GM23338 (cell line): ENCODE measurements at regions not wholly inside any gene's neighbourhood (a gene's known extent, or its start where the extent isn't known, plus 50 kb on each side); places are given as distances from the start of the nearest gene placed in this dataset.
A peak's percentile ranks its signal among the peaks of the same experiment; 100 is the strongest.

Experiments
- ATAC-seq: fragments of 200-7000 bp; cut with Tn5 transposase; 3 replicates; pipeline ENCODE4 v1.9.1; 2020
- DNase-seq: peaks from one replicate; pipeline ENCODE4 v3.0.0-alpha.2; 2015; ENCODE audit warnings: low spot score
- H2AFZ ChIP-seq: fragments of 200-600 bp; sonication (generic); 2 replicates; pipeline ENCODE4 v1.8.0; 2016; ENCODE audit warnings: antibody characterized with exemption, mild to moderate bottlenecking, moderate library complexity
- H3F3A ChIP-seq: fragments of 200-600 bp; sonication (generic); replicated peaks from 2 replicates; pipeline ENCODE4 v1.8.0; 2017; ENCODE audit warnings: antibody characterized with exemption, mixed run types, low read depth
- H3K27ac ChIP-seq: fragments of 200-600 bp; sonication (generic); 2 replicates; pipeline ENCODE4 v1.6.1; 2016; ENCODE audit warnings: low read depth
- H3K27me3 ChIP-seq: fragments of 200-600 bp; sonication (generic); 2 replicates; pipeline ENCODE4 v1.8.0; 2016; ENCODE audit warnings: mild to moderate bottlenecking, mixed run types, moderate library complexity; ENCODE audit not compliant: insufficient read depth
- H3K36me3 ChIP-seq: fragments of 200-600 bp; sonication (generic); 2 replicates; pipeline ENCODE4 v1.8.0; 2016; ENCODE audit warnings: mild to moderate bottlenecking; ENCODE audit not compliant: insufficient read depth
- H3K4me1 ChIP-seq: fragments of 200-600 bp; sonication (generic); 2 replicates; pipeline ENCODE4 v1.8.0; 2016; ENCODE audit warnings: mild to moderate bottlenecking, moderate library complexity; ENCODE audit not compliant: insufficient read depth
- H3K4me2 ChIP-seq: fragments of 200-600 bp; sonication (generic); 2 replicates; pipeline ENCODE4 v1.7.1; 2017; ENCODE audit warnings: mixed run types
- H3K4me3 ChIP-seq: fragments of 200-600 bp; sonication (generic); 2 replicates; pipeline ENCODE4 v1.6.1; 2016; ENCODE audit warnings: mixed run types
- H3K79me2 ChIP-seq: fragments of 200-600 bp; sonication (generic); replicated peaks from 2 replicates; pipeline ENCODE4 v1.8.0; 2017; ENCODE audit warnings: mild to moderate bottlenecking; ENCODE audit not compliant: insufficient read depth
- H3K9me2 ChIP-seq: fragments of 200-600 bp; sonication (generic); 2 replicates; pipeline ENCODE4 v1.8.0; 2017; ENCODE audit not compliant: insufficient read depth
- H4K20me1 ChIP-seq: fragments of 200-600 bp; sonication (generic); replicated peaks from 2 replicates; pipeline ENCODE4 v1.8.0; 2017; ENCODE audit warnings: mild to moderate bottlenecking; ENCODE audit not compliant: insufficient read depth
- H3K27ac Mint-ChIP-seq: 2 replicates; pipeline ENCODE4 v1.8.0; 2020; ENCODE audit warnings: inconsistent platforms, mild to moderate bottlenecking, moderate library complexity, mixed read lengths
- H3K27me3 Mint-ChIP-seq: 3 replicates; pipeline ENCODE4 v1.8.0; 2022; ENCODE audit warnings: low read depth, mild to moderate bottlenecking, moderate library complexity, mixed read lengths, inconsistent platforms; ENCODE audit not compliant: insufficient read depth, poor library complexity
- H3K36me3 Mint-ChIP-seq: 3 replicates; pipeline ENCODE4 v1.8.0; 2021; ENCODE audit warnings: low read depth, mild to moderate bottlenecking, inconsistent platforms, moderate library complexity, mixed read lengths
- H3K4me1 Mint-ChIP-seq: 3 replicates; pipeline ENCODE4 v1.8.0; 2020; ENCODE audit warnings: mild to moderate bottlenecking, inconsistent platforms, mixed read lengths
- H3K4me3 Mint-ChIP-seq: 3 replicates; pipeline ENCODE4 v1.8.0; 2021; ENCODE audit warnings: moderate library complexity, mild to moderate bottlenecking, inconsistent platforms, mixed read lengths
- H3K9me3 Mint-ChIP-seq: 3 replicates; pipeline ENCODE4 v1.8.0; 2020; ENCODE audit warnings: moderate library complexity, mild to moderate bottlenecking, inconsistent platforms, mixed read lengths
- CREB1 ChIP-seq: fragments of 250-450 bp; sonication (Bioruptor Pico); IDR thresholded peaks from 2 replicates; pipeline ENCODE4 v1.5.0; 2020; ENCODE audit warnings: low read depth, mild to moderate bottlenecking, moderate library complexity
- ETS1 ChIP-seq: IDR thresholded peaks from 2 replicates; pipeline ENCODE4 v1.6.1; 2016; ENCODE audit warnings: antibody characterized with exemption
- EZH2 ChIP-seq: fragments of 200-600 bp; sonication (generic); IDR thresholded peaks from one replicate; pipeline ENCODE4 v1.8.0; 2017; ENCODE audit warnings: antibody characterized with exemption, mild to moderate bottlenecking, low read depth; ENCODE audit not compliant: unreplicated experiment
- EZH2phosphoT487 ChIP-seq: fragments of 200-600 bp; sonication (generic); IDR thresholded peaks from one replicate; pipeline ENCODE4 v1.8.1; 2018; ENCODE audit warnings: antibody characterized with exemption; ENCODE audit not compliant: unreplicated experiment
- JUNB ChIP-seq: IDR thresholded peaks from one replicate; pipeline ENCODE4 v1.6.1; 2016; ENCODE audit warnings: antibody characterized with exemption; ENCODE audit not compliant: unreplicated experiment
- NANOG ChIP-seq: IDR thresholded peaks from 2 replicates; pipeline ENCODE4 v1.6.1; 2016; ENCODE audit warnings: antibody characterized with exemption, borderline replicate concordance
- POLR2AphosphoS5 ChIP-seq: IDR thresholded peaks from 2 replicates; pipeline ENCODE4 v1.6.1; 2016; ENCODE audit warnings: antibody characterized with exemption, low read depth
- STAT1 ChIP-seq: IDR thresholded peaks from one replicate; pipeline ENCODE4 v1.6.1; 2016; ENCODE audit warnings: antibody characterized with exemption; ENCODE audit not compliant: unreplicated experiment
- ZNF114 ChIP-seq: fragments of 250-450 bp; sonication (Bioruptor Pico); IDR thresholded peaks from 2 replicates; pipeline ENCODE4 v1.5.0; 2020; ENCODE audit warnings: mild to moderate bottlenecking, moderate library complexity
- ZNF331 ChIP-seq: fragments of 250-450 bp; sonication (Bioruptor Pico); IDR thresholded peaks from 2 replicates; pipeline ENCODE4 v1.5.0; 2020; ENCODE audit warnings: low read depth, mild to moderate bottlenecking, moderate library complexity
- ZNF462 ChIP-seq: fragments of 250-450 bp; sonication (Bioruptor Pico); IDR thresholded peaks from 2 replicates; pipeline ENCODE4 v1.5.0; 2020; ENCODE audit warnings: mild to moderate bottlenecking, moderate library complexity
- TF ChIP-seq, protein P1 (sequence below): IDR thresholded peaks from one replicate; pipeline ENCODE4 v1.6.1; 2018; ENCODE audit warnings: antibody characterized with exemption; ENCODE audit not compliant: unreplicated experiment
- TF ChIP-seq, protein P2 (sequence below), 2 experiments: fragments of 200-600 bp in 1 of 2; sonication (generic) in 1 of 2; conservative IDR thresholded peaks; 2 replicates each; pipeline versions ENCODE4 v1.5.1 to v1.6.1; 2016 to 2017; ENCODE audit warnings: antibody characterized with exemption in 2 of 2, low read depth in 2 of 2, mild to moderate bottlenecking in 2 of 2, moderate library complexity in 1 of 2

GRCh38 chr2:8009010-8009597 lies 672.8 kb upstream of the ID2 start:
- no peak overlapping the region for H3K4me3 Mint-ChIP-seq

More at GRCh38 chr2:8009010-8009597, 672.8 kb upstream of the ID2 start:
- Histone ChIP-seq H3K4me3 (no peak overlapping the region), H3K36me3 (no peaks in the 10 kb centered on the region), H3K79me2 (no peaks in the 10 kb centered on the region), H4K20me1 (no peaks in the 10 kb centered on the region), H3K27ac (no peak overlapping the region), H2AFZ (0 out of 2 replicates have a peak overlapping the region, but pooled peaks have one; percentile 23), H3F3A (no peaks in the 10 kb centered on the region), H3K4me1 (no peaks in the 10 kb centered on the region), H3K9me2 (peaks cover 35% of the 10 kb centered on the region), H3K27me3 (no peaks in the 10 kb centered on the region), H3K4me2 (no peak overlapping the region)
- Mint-ChIP-seq H3K27me3 (peaks cover 1% of the 10 kb centered on the region), H3K27ac (no peak overlapping the region), H3K36me3 (no peaks in the 10 kb centered on the region; the same call in 2 of the 3 replicates), H3K4me1 (no peaks in the 10 kb centered on the region; the same call in 2 of the 3 replicates), H3K9me3 (no peaks in the 10 kb centered on the region)
- DNase-seq: no peak
- ATAC-seq: no peak
- TF ChIP-seq EZH2: no peak
- TF ChIP-seq ETS1: no peak
- TF ChIP-seq STAT1: no peak
- TF ChIP-seq, protein P1, sequence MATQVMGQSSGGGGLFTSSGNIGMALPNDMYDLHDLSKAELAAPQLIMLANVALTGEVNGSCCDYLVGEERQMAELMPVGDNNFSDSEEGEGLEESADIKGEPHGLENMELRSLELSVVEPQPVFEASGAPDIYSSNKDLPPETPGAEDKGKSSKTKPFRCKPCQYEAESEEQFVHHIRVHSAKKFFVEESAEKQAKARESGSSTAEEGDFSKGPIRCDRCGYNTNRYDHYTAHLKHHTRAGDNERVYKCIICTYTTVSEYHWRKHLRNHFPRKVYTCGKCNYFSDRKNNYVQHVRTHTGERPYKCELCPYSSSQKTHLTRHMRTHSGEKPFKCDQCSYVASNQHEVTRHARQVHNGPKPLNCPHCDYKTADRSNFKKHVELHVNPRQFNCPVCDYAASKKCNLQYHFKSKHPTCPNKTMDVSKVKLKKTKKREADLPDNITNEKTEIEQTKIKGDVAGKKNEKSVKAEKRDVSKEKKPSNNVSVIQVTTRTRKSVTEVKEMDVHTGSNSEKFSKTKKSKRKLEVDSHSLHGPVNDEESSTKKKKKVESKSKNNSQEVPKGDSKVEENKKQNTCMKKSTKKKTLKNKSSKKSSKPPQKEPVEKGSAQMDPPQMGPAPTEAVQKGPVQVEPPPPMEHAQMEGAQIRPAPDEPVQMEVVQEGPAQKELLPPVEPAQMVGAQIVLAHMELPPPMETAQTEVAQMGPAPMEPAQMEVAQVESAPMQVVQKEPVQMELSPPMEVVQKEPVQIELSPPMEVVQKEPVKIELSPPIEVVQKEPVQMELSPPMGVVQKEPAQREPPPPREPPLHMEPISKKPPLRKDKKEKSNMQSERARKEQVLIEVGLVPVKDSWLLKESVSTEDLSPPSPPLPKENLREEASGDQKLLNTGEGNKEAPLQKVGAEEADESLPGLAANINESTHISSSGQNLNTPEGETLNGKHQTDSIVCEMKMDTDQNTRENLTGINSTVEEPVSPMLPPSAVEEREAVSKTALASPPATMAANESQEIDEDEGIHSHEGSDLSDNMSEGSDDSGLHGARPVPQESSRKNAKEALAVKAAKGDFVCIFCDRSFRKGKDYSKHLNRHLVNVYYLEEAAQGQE: no peak
- TF ChIP-seq, protein P2, sequence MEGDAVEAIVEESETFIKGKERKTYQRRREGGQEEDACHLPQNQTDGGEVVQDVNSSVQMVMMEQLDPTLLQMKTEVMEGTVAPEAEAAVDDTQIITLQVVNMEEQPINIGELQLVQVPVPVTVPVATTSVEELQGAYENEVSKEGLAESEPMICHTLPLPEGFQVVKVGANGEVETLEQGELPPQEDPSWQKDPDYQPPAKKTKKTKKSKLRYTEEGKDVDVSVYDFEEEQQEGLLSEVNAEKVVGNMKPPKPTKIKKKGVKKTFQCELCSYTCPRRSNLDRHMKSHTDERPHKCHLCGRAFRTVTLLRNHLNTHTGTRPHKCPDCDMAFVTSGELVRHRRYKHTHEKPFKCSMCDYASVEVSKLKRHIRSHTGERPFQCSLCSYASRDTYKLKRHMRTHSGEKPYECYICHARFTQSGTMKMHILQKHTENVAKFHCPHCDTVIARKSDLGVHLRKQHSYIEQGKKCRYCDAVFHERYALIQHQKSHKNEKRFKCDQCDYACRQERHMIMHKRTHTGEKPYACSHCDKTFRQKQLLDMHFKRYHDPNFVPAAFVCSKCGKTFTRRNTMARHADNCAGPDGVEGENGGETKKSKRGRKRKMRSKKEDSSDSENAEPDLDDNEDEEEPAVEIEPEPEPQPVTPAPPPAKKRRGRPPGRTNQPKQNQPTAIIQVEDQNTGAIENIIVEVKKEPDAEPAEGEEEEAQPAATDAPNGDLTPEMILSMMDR (conservative IDR thresholded peaks at IDR 0.05; ENCODE audit: low read depth in 2 of 2): no peak
- no peak for TF ChIP-seq NANOG
- TF ChIP-seq POLR2AphosphoS5: no peak
- TF ChIP-seq ZNF114 (CRISPR knock-in tag): no peak
- no peak for TF ChIP-seq EZH2phosphoT487
- TF ChIP-seq CREB1: no peak
- no peak for TF ChIP-seq ZNF462
- no peak for TF ChIP-seq ZNF331 (CRISPR knock-in tag)
- no peak for TF ChIP-seq JUNB
